CD4-positive, CD25-positive, alpha-beta regulatory T cell (primary cell): ENCODE measurements at regions not wholly inside any gene's neighbourhood (a gene's known extent, or its start where the extent isn't known, plus 50 kb on each side); places are given as distances from the start of the nearest gene placed in this dataset.

Experiments
- ATAC-seq, 2 donors: fragments of 150-1000 bp; cut with Tn5 transposase; one replicate each; pipeline ENCODE4 v1.10.0; 2021; ENCODE audit warnings: low read depth in 2 of 2, moderate number of reproducible peaks in 2 of 2, moderate library complexity in 1 of 2
- DNase-seq, 3 donors: peaks; one replicate each; pipeline versions ENCODE4 v3.0.0 to v3.0.0-alpha.2; 2012 to 2022; ENCODE audit warnings: mixed read lengths in 1 of 3
- H3K27ac ChIP-seq: one replicate; pipeline ENCODE4 v1.7.0; 2013; ENCODE audit warnings: mild to moderate bottlenecking, low read length; ENCODE audit not compliant: insufficient read depth, poor library complexity, severe bottlenecking
- H3K27me3 ChIP-seq: one replicate; pipeline ENCODE4 v1.7.0; 2013; ENCODE audit warnings: low read length; ENCODE audit not compliant: control insufficient read depth, insufficient read depth
- H3K36me3 ChIP-seq: one replicate; pipeline ENCODE4 v1.7.0; 2013; ENCODE audit warnings: mild to moderate bottlenecking, low read length, moderate library complexity; ENCODE audit not compliant: control insufficient read depth, insufficient read depth
- H3K4me1 ChIP-seq: 2 replicates; pipeline ENCODE4 v1.7.0; 2013; ENCODE audit warnings: mild to moderate bottlenecking, low read length; ENCODE audit not compliant: insufficient read depth, control insufficient read depth, poor library complexity, severe bottlenecking
- H3K4me3 ChIP-seq: one replicate; pipeline ENCODE4 v1.7.0; 2013; ENCODE audit warnings: low read depth, mild to moderate bottlenecking, low read length, moderate library complexity
- H3K9me3 ChIP-seq, 2 experiments: 1 replicate in 1 of 2; 2 replicates in 1 of 2; pipeline ENCODE4 v1.7.0; 2013; ENCODE audit warnings: low read length in 2 of 2, mild to moderate bottlenecking in 1 of 2, moderate library complexity in 1 of 2; ENCODE audit not compliant: control insufficient read depth in 2 of 2
- H3K27ac Mint-ChIP-seq, 3 donors: one replicate each; pipeline ENCODE4 v1.8.0; 2020 to 2022; ENCODE audit warnings: mild to moderate bottlenecking in 3 of 3, mixed read lengths in 3 of 3, moderate library complexity in 2 of 3
- H3K27me3 Mint-ChIP-seq: one replicate; pipeline ENCODE4 v1.8.0; 2022; ENCODE audit warnings: mild to moderate bottlenecking, mixed read lengths
- H3K36me3 Mint-ChIP-seq: one replicate; pipeline ENCODE4 v1.8.0; 2020; ENCODE audit warnings: mixed read lengths
- H3K4me1 Mint-ChIP-seq, 4 donors: one replicate each; pipeline ENCODE4 v1.8.0; 2020 to 2022; ENCODE audit warnings: mixed read lengths in 4 of 4, mild to moderate bottlenecking in 1 of 4
- H3K4me3 Mint-ChIP-seq, 4 donors: one replicate each; pipeline ENCODE4 v1.8.0; 2020 to 2022; ENCODE audit warnings: mild to moderate bottlenecking in 4 of 4, mixed read lengths in 4 of 4, moderate library complexity in 3 of 4
- H3K9me3 Mint-ChIP-seq, 7 donors: one replicate each; pipeline ENCODE4 v1.8.0; 2020 to 2022; ENCODE audit warnings: mixed read lengths in 7 of 7, mild to moderate bottlenecking in 3 of 7, moderate library complexity in 2 of 7

GRCh38 chr2:198316852-198317396 is 512.5 kb downstream of the PLCL1 start:
- DNase-seq (no peak), ATAC-seq (no peak)
- H3K4me3 Mint-ChIP-seq = no peak overlapping the region
- H3K4me1 Mint-ChIP-seq = peaks cover 0 to 5% (median 2%) of the 10 kb centered on the region in 4 donors
- no peak overlapping the region for H3K27ac Mint-ChIP-seq
- no peaks in the 10 kb centered on the region for H3K36me3 Mint-ChIP-seq
- peaks cover 0 to 2% (median 0%) of the 10 kb centered on the region in 7 donors for H3K9me3 Mint-ChIP-seq
- Histone ChIP-seq H3K4me1 (no peaks in the 10 kb centered on the region), H3K9me3 (no peaks in the 10 kb centered on the region), H3K27me3 (peaks cover 37% of the 10 kb centered on the region), H3K4me3 (no peak overlapping the region), H3K36me3 (no peaks in the 10 kb centered on the region), H3K27ac (no peak overlapping the region)
- H3K27me3 Mint-ChIP-seq = peaks cover 74% of the 10 kb centered on the region

- Mint-ChIP-seq H3K27ac (no peak overlapping the region), H3K4me1 (peaks cover 0 to 5% (median 2%) of the 10 kb centered on the region in 4 donors), H3K9me3 (peaks cover 0 to 2% (median 0%) of the 10 kb centered on the region in 7 donors), H3K27me3 (peaks cover 73% of the 10 kb centered on the region), H3K36me3 (no peaks in the 10 kb centered on the region), H3K4me3 (no peak overlapping the region)
- Histone ChIP-seq H3K4me1 (no peaks in the 10 kb centered on the region), H3K4me3 (no peak overlapping the region), H3K9me3 (no peaks in the 10 kb centered on the region), H3K36me3 (no peaks in the 10 kb centered on the region), H3K27me3 (peaks cover 32% of the 10 kb centered on the region), H3K27ac (no peak overlapping the region)
- ATAC-seq (no peak), DNase-seq (no peak)
These were observed 511.6 kb downstream of the PLCL1 start for GRCh38 chr2:198315791-198316630.

GRCh38 chr2:198314559-198315153 is 510.3 kb downstream of the PLCL1 start:
- peaks cover 60% of the 10 kb centered on the region for H3K27me3 Mint-ChIP-seq
- ATAC-seq (peak in 1 of 2 donors; percentile 65), DNase-seq (peak in 2 of 3 donors; percentile 48 to 56)
- no peak overlapping the region for H3K4me3 ChIP-seq
- no peaks in the 10 kb centered on the region for H3K9me3 ChIP-seq
- H3K9me3 Mint-ChIP-seq = no peaks in the 10 kb centered on the region
- no peak overlapping the region for H3K27ac ChIP-seq
- H3K36me3 Mint-ChIP-seq = no peaks in the 10 kb centered on the region
- no peak overlapping the region for H3K4me3 Mint-ChIP-seq
- no peaks in the 10 kb centered on the region for H3K4me1 ChIP-seq
- H3K36me3 ChIP-seq = no peaks in the 10 kb centered on the region
- H3K27ac Mint-ChIP-seq = no peak overlapping the region
- peaks cover 0 to 5% (median 2%) of the 10 kb centered on the region in 4 donors for H3K4me1 Mint-ChIP-seq
- peaks cover 26% of the 10 kb centered on the region for H3K27me3 ChIP-seq

GRCh38 chr2:198312596-198313483 is 508.4 kb downstream of the PLCL1 start:
- no peak for ATAC-seq
- DNase-seq = no peak
- H3K36me3 ChIP-seq = no peaks in the 10 kb centered on the region
- no peaks in the 10 kb centered on the region for H3K4me1 ChIP-seq
- H3K4me3 ChIP-seq = no peak overlapping the region
- Mint-ChIP-seq H3K36me3 (no peaks in the 10 kb centered on the region), H3K27ac (no peak overlapping the region), H3K4me3 (no peak overlapping the region), H3K4me1 (peaks cover 0 to 5% (median 2%) of the 10 kb centered on the region in 4 donors), H3K9me3 (no peaks in the 10 kb centered on the region), H3K27me3 (peaks cover 52% of the 10 kb centered on the region)
- H3K27ac ChIP-seq = no peak overlapping the region
- H3K27me3 ChIP-seq = peaks cover 22% of the 10 kb centered on the region
- no peaks in the 10 kb centered on the region for H3K9me3 ChIP-seq

- no peaks in the 10 kb centered on the region for H3K4me1 ChIP-seq
- Mint-ChIP-seq H3K4me3 (no peak overlapping the region), H3K27ac (no peak overlapping the region), H3K9me3 (no peaks in the 10 kb centered on the region), H3K27me3 (peaks cover 41% of the 10 kb centered on the region), H3K4me1 (peaks cover 0 to 5% (median 2%) of the 10 kb centered on the region in 4 donors), H3K36me3 (no peaks in the 10 kb centered on the region)
- H3K36me3 ChIP-seq = no peaks in the 10 kb centered on the region
- no peak for ATAC-seq
- H3K27ac ChIP-seq = no peak overlapping the region
- no peaks in the 10 kb centered on the region for H3K9me3 ChIP-seq
- no peak for DNase-seq
- no peak overlapping the region for H3K4me3 ChIP-seq
- peaks cover 16% of the 10 kb centered on the region for H3K27me3 ChIP-seq
These were observed 506.6 kb downstream of the PLCL1 start for GRCh38 chr2:198311020-198311419.

- Mint-ChIP-seq H3K4me1 (peaks cover 0 to 5% (median 2%) of the 10 kb centered on the region in 4 donors), H3K27ac (no peak overlapping the region), H3K4me3 (peak overlapping the region in 1 of 4 donors; percentile 75), H3K9me3 (no peaks in the 10 kb centered on the region), H3K27me3 (peaks cover 30% of the 10 kb centered on the region), H3K36me3 (no peaks in the 10 kb centered on the region)
- Histone ChIP-seq H3K27ac (no peak overlapping the region), H3K36me3 (no peaks in the 10 kb centered on the region), H3K9me3 (no peaks in the 10 kb centered on the region), H3K4me1 (no peaks in the 10 kb centered on the region), H3K4me3 (no peak overlapping the region), H3K27me3 (peaks cover 14% of the 10 kb centered on the region)
- DNase-seq (peak; percentile 33 to 61 (median 61)), ATAC-seq (no peak)
These were observed 505.4 kb downstream of the PLCL1 start for GRCh38 chr2:198309673-198310280.

GRCh38 chr2:198309081-198309480 is 504.7 kb downstream of the PLCL1 start:
- no peaks in the 10 kb centered on the region for H3K4me1 Mint-ChIP-seq
- H3K36me3 ChIP-seq = no peaks in the 10 kb centered on the region
- H3K36me3 Mint-ChIP-seq = no peaks in the 10 kb centered on the region
- ATAC-seq (no peak), DNase-seq (no peak)
- H3K4me3 Mint-ChIP-seq = no peak overlapping the region
- no peak overlapping the region for H3K4me3 ChIP-seq
- no peak overlapping the region for H3K27ac ChIP-seq
- peaks cover 14% of the 10 kb centered on the region for H3K27me3 ChIP-seq
- peaks cover 28% of the 10 kb centered on the region for H3K27me3 Mint-ChIP-seq
- H3K27ac Mint-ChIP-seq = no peak overlapping the region
- no peaks in the 10 kb centered on the region for H3K9me3 ChIP-seq
- no peaks in the 10 kb centered on the region for H3K9me3 Mint-ChIP-seq
- no peaks in the 10 kb centered on the region for H3K4me1 ChIP-seq
